CD8-positive, alpha-beta memory T cell (primary cell): ENCODE measurements at regions not wholly inside any gene's neighbourhood (a gene's known extent, or its start where the extent isn't known, plus 50 kb on each side); places are given as distances from the start of the nearest gene placed in this dataset.

Source experiments
- CTCF ChIA-PET: fragments of 350-600 bp; sonication (Branson Sonifier 250); formaldehyde crosslinking; loops from one replicate; lab custom pipeline; 2021; ENCODE audit warnings: antibody characterized with exemption; lab: Charles Lee
- POLR2A ChIA-PET: fragments of 350-600 bp; sonication (Branson Sonifier 250); formaldehyde crosslinking; loops from one replicate; lab custom pipeline; 2021; ENCODE audit warnings: antibody characterized with exemption; lab: Charles Lee
- DNase-seq, 5 donors: peaks; one replicate each; pipeline versions ENCODE4 v3.0.0 to v3.0.0-alpha.2; 2020 to 2022; ENCODE audit warnings: mixed read lengths in 1 of 5
- H3K27ac ChIP-seq: one replicate; pipeline ENCODE4 v1.7.0; 2013; ENCODE audit warnings: low read depth, mild to moderate bottlenecking, low read length, moderate library complexity
- H3K27me3 ChIP-seq: 2 replicates; pipeline ENCODE4 v1.7.0; 2013; ENCODE audit warnings: low read length, mild to moderate bottlenecking; ENCODE audit not compliant: insufficient read depth, poor library complexity, severe bottlenecking
- H3K36me3 ChIP-seq: 2 replicates; pipeline ENCODE4 v1.7.0; 2013; ENCODE audit warnings: mild to moderate bottlenecking, low read length, moderate library complexity; ENCODE audit not compliant: insufficient read depth
- H3K4me1 ChIP-seq: 2 replicates; pipeline ENCODE4 v1.7.0; 2013; ENCODE audit warnings: mild to moderate bottlenecking, low read length, moderate library complexity; ENCODE audit not compliant: insufficient read depth
- H3K4me3 ChIP-seq: 2 replicates; pipeline ENCODE4 v1.7.0; 2013; ENCODE audit warnings: mild to moderate bottlenecking, low read length
- H3K9me3 ChIP-seq: 2 replicates; pipeline ENCODE4 v1.7.0; 2013; ENCODE audit warnings: mild to moderate bottlenecking, low read length
- H3K27ac Mint-ChIP-seq, 8 donors: one replicate each; pipeline ENCODE4 v1.8.0; 2020 to 2021; ENCODE audit warnings: mixed read lengths in 8 of 8, mild to moderate bottlenecking in 6 of 8, inconsistent platforms in 3 of 8, moderate library complexity in 3 of 8
- H3K27me3 Mint-ChIP-seq, 2 donors: one replicate each; pipeline ENCODE4 v1.8.0; 2020 to 2021; ENCODE audit warnings: mixed read lengths in 2 of 2, mild to moderate bottlenecking in 1 of 2, moderate library complexity in 1 of 2
- H3K36me3 Mint-ChIP-seq, 3 donors: one replicate each; pipeline ENCODE4 v1.8.0; 2020 to 2021; ENCODE audit warnings: mixed read lengths in 3 of 3, inconsistent platforms in 1 of 3, mild to moderate bottlenecking in 1 of 3
- H3K4me1 Mint-ChIP-seq, 3 donors: one replicate each; pipeline ENCODE4 v1.8.0; 2020 to 2021; ENCODE audit warnings: mixed read lengths in 3 of 3, inconsistent platforms in 1 of 3, mild to moderate bottlenecking in 1 of 3
- H3K4me3 Mint-ChIP-seq, 7 donors: one replicate each; pipeline ENCODE4 v1.8.0; 2020 to 2021; ENCODE audit warnings: mixed read lengths in 7 of 7, mild to moderate bottlenecking in 6 of 7, moderate library complexity in 4 of 7, inconsistent platforms in 2 of 7
- H3K9me3 Mint-ChIP-seq, 5 donors: one replicate each; pipeline ENCODE4 v1.8.0; 2020 to 2022; ENCODE audit warnings: mixed read lengths in 5 of 5, mild to moderate bottlenecking in 3 of 5, moderate library complexity in 2 of 5, inconsistent platforms in 1 of 5

- Histone ChIP-seq H3K4me1 (no peaks in the 10 kb centered on the region), H3K9me3 (no peaks in the 10 kb centered on the region), H3K4me3 (no peak overlapping the region), H3K36me3 (no peaks in the 10 kb centered on the region), H3K27ac (no peak overlapping the region), H3K27me3 (peaks cover 3% of the 10 kb centered on the region)
- DNase-seq, result no peak
- Mint-ChIP-seq H3K27ac (peak overlapping the region in 1 of 8 donors; percentile 63), H3K36me3 (no peaks in the 10 kb centered on the region), H3K9me3 (no peaks in the 10 kb centered on the region), H3K4me3 (peak overlapping the region in 1 of 7 donors; percentile 32), H3K27me3 (peaks cover 15 to 19% of the 10 kb centered on the region in 2 donors), H3K4me1 (peaks cover 0 to 2% (median 0%) of the 10 kb centered on the region in 3 donors)
- CTCF ChIA-PET, result no interaction called here
- POLR2A ChIA-PET, result no interaction called here
These were observed 66.2 kb upstream of the DLK1 start for GRCh38 chr14:100660498-100660881.

GRCh38 chr14:100660882-100661635, 65.6 kb upstream of the DLK1 start:
- CTCF ChIA-PET, result interaction anchor here (2.2 to 3.0 kb wide), 2 partner anchors 8 to 15 kb away, joined by 7 to 10 read pairs; no protein-coding TSS in a partner anchor
- Mint-ChIP-seq H3K4me3 (no peak overlapping the region), H3K27me3 (peaks cover 12 to 14% of the 10 kb centered on the region in 2 donors), H3K4me1 (peaks cover 0 to 2% (median 0%) of the 10 kb centered on the region in 3 donors), H3K9me3 (no peaks in the 10 kb centered on the region), H3K36me3 (no peaks in the 10 kb centered on the region), H3K27ac (no peak overlapping the region)
- Histone ChIP-seq H3K9me3 (no peaks in the 10 kb centered on the region), H3K36me3 (no peaks in the 10 kb centered on the region), H3K4me3 (no peak overlapping the region), H3K27ac (no peak overlapping the region), H3K4me1 (no peaks in the 10 kb centered on the region), H3K27me3 (no peaks in the 10 kb centered on the region)
- POLR2A ChIA-PET, result no interaction called here
- DNase-seq, result no peak

GRCh38 chr14:100662879-100663760, 63.6 kb upstream of the DLK1 start:
- Histone ChIP-seq H3K9me3 (no peaks in the 10 kb centered on the region), H3K27ac (no peak overlapping the region), H3K36me3 (no peaks in the 10 kb centered on the region), H3K27me3 (no peaks in the 10 kb centered on the region), H3K4me3 (no peak overlapping the region), H3K4me1 (no peaks in the 10 kb centered on the region)
- H3K27ac Mint-ChIP-seq, result no peak overlapping the region
- no peaks in the 10 kb centered on the region for H3K36me3 Mint-ChIP-seq
- CTCF ChIA-PET, result interaction anchor here (0.7 to 3.0 kb wide), 10 partner anchors 9 to 302 kb away, joined by 3 to 10 read pairs (median 4); no protein-coding TSS in a partner anchor
- POLR2A ChIA-PET, result interaction anchor here (0.6 kb wide), 1 partner anchor 1503 kb away, joined by 4 read pairs; no protein-coding TSS in a partner anchor
- peaks cover 0 to 2% (median 0%) of the 10 kb centered on the region in 3 donors for H3K4me1 Mint-ChIP-seq
- H3K27me3 Mint-ChIP-seq, result peaks cover 9 to 21% of the 10 kb centered on the region in 2 donors
- no peaks in the 10 kb centered on the region for H3K9me3 Mint-ChIP-seq
- no peak overlapping the region for H3K4me3 Mint-ChIP-seq
- peak; percentile 35 to 64 (median 40) for DNase-seq

- DNase-seq, result no peak
- ChIA-PET POLR2A (no interaction called here), CTCF (interaction anchor here (0.9 to 3.0 kb wide), 5 partner anchors 9 to 302 kb away, joined by 3 to 10 read pairs (median 3); no protein-coding TSS in a partner anchor)
- H3K9me3 ChIP-seq, result no peaks in the 10 kb centered on the region
- no peak overlapping the region for H3K27ac Mint-ChIP-seq
- no peak overlapping the region for H3K27ac ChIP-seq
- H3K4me3 Mint-ChIP-seq, result no peak overlapping the region
- peaks cover 0 to 2% (median 0%) of the 10 kb centered on the region in 3 donors for H3K4me1 Mint-ChIP-seq
- no peaks in the 10 kb centered on the region for H3K9me3 Mint-ChIP-seq
- H3K36me3 ChIP-seq, result no peaks in the 10 kb centered on the region
- no peaks in the 10 kb centered on the region for H3K4me1 ChIP-seq
- H3K36me3 Mint-ChIP-seq, result no peaks in the 10 kb centered on the region
- peaks cover 10 to 24% of the 10 kb centered on the region in 2 donors for H3K27me3 Mint-ChIP-seq
- H3K27me3 ChIP-seq, result no peaks in the 10 kb centered on the region
- no peak overlapping the region for H3K4me3 ChIP-seq
These were observed 63.0 kb upstream of the DLK1 start for GRCh38 chr14:100663761-100664052.

GRCh38 chr14:100664231-100664630, 62.5 kb upstream of the DLK1 start:
- Histone ChIP-seq H3K36me3 (no peaks in the 10 kb centered on the region), H3K4me1 (no peaks in the 10 kb centered on the region), H3K27me3 (no peaks in the 10 kb centered on the region), H3K27ac (no peak overlapping the region), H3K4me3 (no peak overlapping the region), H3K9me3 (no peaks in the 10 kb centered on the region)
- H3K4me3 Mint-ChIP-seq, result no peak overlapping the region
- H3K27me3 Mint-ChIP-seq, result peaks cover 12 to 29% of the 10 kb centered on the region in 2 donors
- H3K4me1 Mint-ChIP-seq, result peaks cover 0 to 2% (median 0%) of the 10 kb centered on the region in 3 donors
- no peak overlapping the region for H3K27ac Mint-ChIP-seq
- no peaks in the 10 kb centered on the region for H3K9me3 Mint-ChIP-seq
- DNase-seq, result no peak
- H3K36me3 Mint-ChIP-seq, result no peaks in the 10 kb centered on the region
- CTCF ChIA-PET, result interaction anchor here (0.9 to 1.5 kb wide), 2 partner anchors 14 to 303 kb away, joined by 3 read pairs; no protein-coding TSS in a partner anchor
- POLR2A ChIA-PET, result no interaction called here

- Mint-ChIP-seq H3K4me3 (no peak overlapping the region), H3K27ac (no peak overlapping the region), H3K27me3 (peaks cover 14 to 35% of the 10 kb centered on the region in 2 donors), H3K36me3 (no peaks in the 10 kb centered on the region), H3K9me3 (no peaks in the 10 kb centered on the region), H3K4me1 (peaks cover 0 to 2% (median 0%) of the 10 kb centered on the region in 3 donors)
- H3K4me1 ChIP-seq, result no peaks in the 10 kb centered on the region
- ChIA-PET CTCF (no interaction called here), POLR2A (no interaction called here)
- H3K27me3 ChIP-seq, result no peaks in the 10 kb centered on the region
- H3K36me3 ChIP-seq, result no peaks in the 10 kb centered on the region
- no peak overlapping the region for H3K4me3 ChIP-seq
- no peak overlapping the region for H3K27ac ChIP-seq
- no peaks in the 10 kb centered on the region for H3K9me3 ChIP-seq
- DNase-seq, result no peak
These were observed 61.7 kb upstream of the DLK1 start for GRCh38 chr14:100664841-100665510.

GRCh38 chr14:100665511-100666032, 61.1 kb upstream of the DLK1 start:
- H3K4me1 Mint-ChIP-seq, result peaks cover 0 to 2% (median 0%) of the 10 kb centered on the region in 3 donors
- H3K27me3 Mint-ChIP-seq, result peaks cover 14 to 38% of the 10 kb centered on the region in 2 donors
- Histone ChIP-seq H3K9me3 (no peaks in the 10 kb centered on the region), H3K4me3 (no peak overlapping the region), H3K27ac (no peak overlapping the region), H3K36me3 (no peaks in the 10 kb centered on the region), H3K27me3 (no peaks in the 10 kb centered on the region), H3K4me1 (no peaks in the 10 kb centered on the region)
- ChIA-PET CTCF (no interaction called here), POLR2A (no interaction called here)
- no peak overlapping the region for H3K4me3 Mint-ChIP-seq
- no peaks in the 10 kb centered on the region for H3K9me3 Mint-ChIP-seq
- no peak overlapping the region for H3K27ac Mint-ChIP-seq
- H3K36me3 Mint-ChIP-seq, result no peaks in the 10 kb centered on the region
- DNase-seq, result no peak
